ENCODE measurements at regions not wholly inside any gene's neighbourhood (a gene's known extent, or its start where the extent isn't known, plus 50 kb on each side); places are given as distances from the start of the nearest gene placed in this dataset.

- no peaks in the 10 kb centered on the region for H3K36me3 ChIP-seq
- H3K27ac ChIP-seq, result no peak overlapping the region
- TF ChIP-seq, protein P1, sequence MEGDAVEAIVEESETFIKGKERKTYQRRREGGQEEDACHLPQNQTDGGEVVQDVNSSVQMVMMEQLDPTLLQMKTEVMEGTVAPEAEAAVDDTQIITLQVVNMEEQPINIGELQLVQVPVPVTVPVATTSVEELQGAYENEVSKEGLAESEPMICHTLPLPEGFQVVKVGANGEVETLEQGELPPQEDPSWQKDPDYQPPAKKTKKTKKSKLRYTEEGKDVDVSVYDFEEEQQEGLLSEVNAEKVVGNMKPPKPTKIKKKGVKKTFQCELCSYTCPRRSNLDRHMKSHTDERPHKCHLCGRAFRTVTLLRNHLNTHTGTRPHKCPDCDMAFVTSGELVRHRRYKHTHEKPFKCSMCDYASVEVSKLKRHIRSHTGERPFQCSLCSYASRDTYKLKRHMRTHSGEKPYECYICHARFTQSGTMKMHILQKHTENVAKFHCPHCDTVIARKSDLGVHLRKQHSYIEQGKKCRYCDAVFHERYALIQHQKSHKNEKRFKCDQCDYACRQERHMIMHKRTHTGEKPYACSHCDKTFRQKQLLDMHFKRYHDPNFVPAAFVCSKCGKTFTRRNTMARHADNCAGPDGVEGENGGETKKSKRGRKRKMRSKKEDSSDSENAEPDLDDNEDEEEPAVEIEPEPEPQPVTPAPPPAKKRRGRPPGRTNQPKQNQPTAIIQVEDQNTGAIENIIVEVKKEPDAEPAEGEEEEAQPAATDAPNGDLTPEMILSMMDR (IDR thresholded peaks at IDR 0.05), result no peak
- no peak for TF ChIP-seq POLR2AphosphoS5 (IDR thresholded peaks at IDR 0.05)
- TF ChIP-seq POLR2A (IDR thresholded peaks at IDR 0.05), result no peak
- no peak for TF ChIP-seq EP300 (IDR thresholded peaks at IDR 0.05)
- DNase-seq (ENCODE audit: low spot score in 2 of 2), result no peak
- 35% methylated on average over 2 of the region's 2 CpGs for WGBS
- H3K27me3 ChIP-seq, result no peaks in the 10 kb centered on the region
- H3K4me3 ChIP-seq, result no peak overlapping the region
- no peaks in the 10 kb centered on the region for H3K4me1 ChIP-seq
- H3K9me3 ChIP-seq, result no peaks in the 10 kb centered on the region
These were observed 581.3 kb upstream of the TENM3 start for GRCh38 chr4:181661923-181662322.

DNA sequence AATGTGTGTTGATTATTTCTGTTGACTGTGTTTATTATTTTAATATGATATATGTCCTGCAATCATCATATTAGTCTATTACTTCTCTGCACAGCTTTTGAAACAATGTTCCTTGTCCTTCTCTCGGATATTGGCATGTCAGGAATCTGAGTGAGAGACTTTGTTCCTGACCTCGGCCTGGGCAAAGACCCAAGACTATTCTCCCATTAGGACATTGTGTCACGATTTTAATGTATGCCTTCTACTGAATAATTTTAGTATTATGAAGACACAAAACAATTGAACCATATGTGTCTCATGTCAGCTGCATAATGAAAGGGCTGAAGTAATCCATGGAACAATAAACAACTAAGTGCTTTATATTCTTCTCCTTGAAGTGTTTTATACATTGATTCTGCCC is 580.8 kb upstream of the TENM3 start:
- no peak for TF ChIP-seq POLR2AphosphoS5 (IDR thresholded peaks at IDR 0.05)
- no peak overlapping the region for H3K27ac ChIP-seq
- no peak overlapping the region for H3K4me3 ChIP-seq
- no peaks in the 10 kb centered on the region for H3K27me3 ChIP-seq
- DNase-seq (ENCODE audit: low spot score in 2 of 2), result no peak
- H3K9me3 ChIP-seq, result no peaks in the 10 kb centered on the region
- no peaks in the 10 kb centered on the region for H3K36me3 ChIP-seq
- no peaks in the 10 kb centered on the region for H3K4me1 ChIP-seq
- WGBS, result 36% methylated on average over 3 of the region's 3 CpGs

- H3K36me3 ChIP-seq, result no peaks in the 10 kb centered on the region
- no peaks in the 10 kb centered on the region for H3K27me3 ChIP-seq
- no peak overlapping the region for H3K27ac ChIP-seq
- TF ChIP-seq POLR2A (IDR thresholded peaks at IDR 0.05) (no peak), POLR2AphosphoS5 (IDR thresholded peaks at IDR 0.05) (no peak), EP300 (IDR thresholded peaks at IDR 0.05) (no peak)
- TF ChIP-seq, protein P1 (IDR thresholded peaks at IDR 0.05), result no peak
- DNase-seq (ENCODE audit: low spot score in 2 of 2), result no peak
- H3K9me3 ChIP-seq, result no peaks in the 10 kb centered on the region
- WGBS, result 52% methylated on average over 2 of the region's 2 CpGs
- H3K4me3 ChIP-seq, result no peak overlapping the region
- no peaks in the 10 kb centered on the region for H3K4me1 ChIP-seq
These were observed 572.7 kb upstream of the TENM3 start for GRCh38 chr4:181670506-181670905.

- no peak overlapping the region for H3K27ac ChIP-seq
- WGBS, result 70% methylated on average over 2 of the region's 2 CpGs
- no peaks in the 10 kb centered on the region for H3K4me1 ChIP-seq
- H3K36me3 ChIP-seq, result no peaks in the 10 kb centered on the region
- TF ChIP-seq, protein P1 (IDR thresholded peaks at IDR 0.05), result no peak
- TF ChIP-seq POLR2AphosphoS5 (IDR thresholded peaks at IDR 0.05) (no peak), POLR2A (IDR thresholded peaks at IDR 0.05) (no peak), EP300 (IDR thresholded peaks at IDR 0.05) (no peak)
- H3K27me3 ChIP-seq, result no peaks in the 10 kb centered on the region
- H3K4me3 ChIP-seq, result no peak overlapping the region
- DNase-seq (ENCODE audit: low spot score in 2 of 2), result no peak
- no peaks in the 10 kb centered on the region for H3K9me3 ChIP-seq
These were observed 571.5 kb upstream of the TENM3 start for GRCh38 chr4:181671672-181672071.

DNA sequence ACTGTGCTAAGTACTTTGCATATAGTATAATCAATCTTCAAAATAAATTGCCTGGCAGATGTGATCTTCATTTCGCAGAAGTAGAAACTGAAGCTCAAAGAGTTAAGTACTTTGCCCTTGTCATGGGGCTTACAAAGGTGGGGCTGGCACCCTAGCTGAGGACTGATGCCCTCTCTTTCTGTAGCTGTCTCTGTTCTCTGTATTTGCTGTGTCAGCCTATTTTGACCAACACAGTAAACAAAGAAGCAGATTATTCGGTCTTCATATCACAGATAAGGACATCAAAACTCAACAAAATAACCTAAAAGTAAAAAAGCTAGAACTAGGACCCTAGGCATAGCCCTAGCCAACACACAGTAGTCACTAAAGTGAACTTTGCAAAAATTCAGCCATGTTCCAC is 570.5 kb upstream of the TENM3 start:
- H3K4me1 ChIP-seq, result no peaks in the 10 kb centered on the region
- no peaks in the 10 kb centered on the region for H3K27me3 ChIP-seq
- no peak overlapping the region for H3K27ac ChIP-seq
- no peaks in the 10 kb centered on the region for H3K9me3 ChIP-seq
- H3K36me3 ChIP-seq, result no peaks in the 10 kb centered on the region
- TF ChIP-seq POLR2AphosphoS5 (IDR thresholded peaks at IDR 0.05) (no peak), POLR2A (IDR thresholded peaks at IDR 0.05) (no peak), EP300 (IDR thresholded peaks at IDR 0.05) (no peak)
- TF ChIP-seq, protein P1 (IDR thresholded peaks at IDR 0.05), result no peak
- no peak overlapping the region for H3K4me3 ChIP-seq
- WGBS, result 85% methylated on average over 2 of the region's 2 CpGs
- no peak for DNase-seq (ENCODE audit: low spot score in 2 of 2)

GRCh38 chr4:181674315-181674875 is 568.8 kb upstream of the TENM3 start:
- no peaks in the 10 kb centered on the region for H3K36me3 ChIP-seq
- H3K27ac ChIP-seq, result no peak overlapping the region
- H3K4me3 ChIP-seq, result no peak overlapping the region
- 67% methylated on average over 1 of the region's 1 CpG for WGBS
- no peaks in the 10 kb centered on the region for H3K9me3 ChIP-seq
- TF ChIP-seq POLR2AphosphoS5 (IDR thresholded peaks at IDR 0.05) (no peak), EP300 (IDR thresholded peaks at IDR 0.05) (no peak), POLR2A (IDR thresholded peaks at IDR 0.05) (no peak)
- TF ChIP-seq, protein P1 (IDR thresholded peaks at IDR 0.05), result no peak
- H3K4me1 ChIP-seq, result no peaks in the 10 kb centered on the region
- DNase-seq (ENCODE audit: low spot score in 2 of 2), result no peak
- no peaks in the 10 kb centered on the region for H3K27me3 ChIP-seq
